ENCODE measurements at regions not wholly inside any gene's neighbourhood (a gene's known extent, or its start where the extent isn't known, plus 50 kb on each side); places are given as distances from the start of the nearest gene placed in this dataset.

- TF ChIP-seq, protein P1, sequence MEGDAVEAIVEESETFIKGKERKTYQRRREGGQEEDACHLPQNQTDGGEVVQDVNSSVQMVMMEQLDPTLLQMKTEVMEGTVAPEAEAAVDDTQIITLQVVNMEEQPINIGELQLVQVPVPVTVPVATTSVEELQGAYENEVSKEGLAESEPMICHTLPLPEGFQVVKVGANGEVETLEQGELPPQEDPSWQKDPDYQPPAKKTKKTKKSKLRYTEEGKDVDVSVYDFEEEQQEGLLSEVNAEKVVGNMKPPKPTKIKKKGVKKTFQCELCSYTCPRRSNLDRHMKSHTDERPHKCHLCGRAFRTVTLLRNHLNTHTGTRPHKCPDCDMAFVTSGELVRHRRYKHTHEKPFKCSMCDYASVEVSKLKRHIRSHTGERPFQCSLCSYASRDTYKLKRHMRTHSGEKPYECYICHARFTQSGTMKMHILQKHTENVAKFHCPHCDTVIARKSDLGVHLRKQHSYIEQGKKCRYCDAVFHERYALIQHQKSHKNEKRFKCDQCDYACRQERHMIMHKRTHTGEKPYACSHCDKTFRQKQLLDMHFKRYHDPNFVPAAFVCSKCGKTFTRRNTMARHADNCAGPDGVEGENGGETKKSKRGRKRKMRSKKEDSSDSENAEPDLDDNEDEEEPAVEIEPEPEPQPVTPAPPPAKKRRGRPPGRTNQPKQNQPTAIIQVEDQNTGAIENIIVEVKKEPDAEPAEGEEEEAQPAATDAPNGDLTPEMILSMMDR (conservative IDR thresholded peaks at IDR 0.05): no peak
- no peak for TF ChIP-seq EZH2 (IDR thresholded peaks at IDR 0.05; ENCODE audit: low read depth)
Observed at GRCh38 chr4:114481856-114482255, 116.8 kb upstream of the UGT8 start.

Measured in PC-9 (cell line).